ENCODE measurements at regions not wholly inside any gene's neighbourhood (a gene's known extent, or its start where the extent isn't known, plus 50 kb on each side); places are given as distances from the start of the nearest gene placed in this dataset.

DNA sequence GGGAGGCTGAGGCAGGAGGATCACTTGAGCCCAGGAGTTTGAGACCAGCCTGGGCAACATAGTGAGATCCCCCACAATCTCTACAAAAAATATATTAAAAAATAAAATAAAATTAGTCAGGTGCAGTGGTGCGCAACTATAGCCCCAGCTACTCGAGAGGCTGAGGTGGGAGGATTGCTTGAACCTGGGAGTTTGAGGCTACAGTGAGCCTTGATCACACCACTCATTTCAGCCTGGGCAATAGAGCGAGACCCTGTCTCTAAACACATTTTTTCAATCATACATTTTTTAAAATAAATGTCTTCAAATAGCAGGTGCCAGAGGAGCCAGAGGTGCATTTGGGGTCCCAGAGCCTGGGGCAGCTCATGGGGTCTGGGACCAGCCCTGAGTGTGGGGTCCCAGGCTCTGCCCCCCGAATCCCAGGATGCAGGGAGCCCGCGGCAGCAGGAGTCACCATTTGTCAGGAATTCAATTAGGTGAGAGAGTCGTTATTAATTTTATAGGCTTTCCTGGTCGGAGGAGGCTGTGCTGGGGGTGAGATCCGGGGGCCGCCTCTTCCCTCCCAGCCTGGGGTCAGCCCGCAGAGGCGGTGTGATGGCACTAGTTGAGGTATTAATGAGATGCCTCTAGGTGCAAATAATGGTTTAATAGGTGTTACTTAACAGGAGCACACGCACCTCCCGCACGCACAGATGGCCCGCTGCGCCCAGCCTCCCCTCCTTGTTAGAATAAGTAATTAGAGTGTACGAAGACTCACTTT is 78.3 kb downstream of the MICALL2 start:
- DNase-seq = no peak

- DNase-seq = no peak
Measured at GRCh38 chr7:1382553-1383397, 76.5 kb downstream of the MICALL2 start.

- no peak for DNase-seq
Measured at GRCh38 chr7:1383398-1384112, 75.7 kb downstream of the MICALL2 start.

- DNase-seq = no peak
Measured at GRCh38 chr7:1384113-1384415, 75.2 kb downstream of the MICALL2 start.

All from NCI-H2171 (cell line).